Smooth muscle cell (in vitro differentiated cells): ENCODE measurements at regions not wholly inside any gene's neighbourhood (a gene's known extent, or its start where the extent isn't known, plus 50 kb on each side); places are given as distances from the start of the nearest gene placed in this dataset.

Experiments
- DNase-seq: peaks from one replicate; lab custom pipeline; 2025; ENCODE audit not compliant: unreplicated experiment; lab: John Stamatoyannopoulos, UW
- H2AFZ ChIP-seq: fragments of 200-600 bp; sonication (generic); 2 replicates; pipeline ENCODE4 v1.6.0; 2016; ENCODE audit warnings: antibody characterized with exemption, low read depth, mild to moderate bottlenecking
- H3F3A ChIP-seq: fragments of 200-600 bp; sonication (generic); 2 replicates; pipeline ENCODE4 v1.6.0; 2017; ENCODE audit warnings: antibody characterized with exemption, low read depth
- H3K27ac ChIP-seq: fragments of 200-600 bp; sonication (generic); 2 replicates; pipeline ENCODE4 v1.5.1; 2016; ENCODE audit warnings: low read depth, mild to moderate bottlenecking
- H3K27me3 ChIP-seq: fragments of 200-600 bp; sonication (generic); 2 replicates; pipeline ENCODE4 v1.6.1; 2016; ENCODE audit warnings: low read depth, mild to moderate bottlenecking
- H3K36me3 ChIP-seq: fragments of 200-600 bp; sonication (generic); 2 replicates; pipeline ENCODE4 v1.5.1; 2016; ENCODE audit warnings: low read depth
- H3K4me1 ChIP-seq: fragments of 200-600 bp; sonication (generic); 2 replicates; pipeline ENCODE4 v1.5.1; 2016; ENCODE audit warnings: low read depth
- H3K4me2 ChIP-seq: fragments of 200-600 bp; sonication (generic); 2 replicates; pipeline ENCODE4 v1.6.0; 2016; ENCODE audit warnings: mild to moderate bottlenecking
- H3K4me3 ChIP-seq: fragments of 200-600 bp; sonication (generic); 2 replicates; pipeline ENCODE4 v1.5.1; 2016; ENCODE audit warnings: mild to moderate bottlenecking
- H3K79me2 ChIP-seq: fragments of 200-600 bp; sonication (generic); 2 replicates; pipeline ENCODE4 v1.6.0; 2016; ENCODE audit warnings: low read depth, mild to moderate bottlenecking
- H3K9ac ChIP-seq: fragments of 200-600 bp; sonication (generic); 2 replicates; pipeline ENCODE4 v1.6.0; 2016; ENCODE audit warnings: low read depth
- H3K9me3 ChIP-seq: fragments of 200-600 bp; sonication (generic); replicated peaks from 2 replicates; pipeline ENCODE4 v1.5.1; 2016; ENCODE audit warnings: low read depth
- H4K20me1 ChIP-seq: fragments of 200-600 bp; sonication (generic); 2 replicates; pipeline ENCODE4 v1.6.0; 2016; ENCODE audit warnings: low read depth
- CTCF ChIP-seq: fragments of 200-600 bp; sonication (generic); IDR thresholded peaks from 2 replicates; pipeline ENCODE4 v1.5.1; 2017; ENCODE audit warnings: borderline replicate concordance, mild to moderate bottlenecking, antibody characterized with exemption; ENCODE audit not compliant: insufficient read depth, poor library complexity, severe bottlenecking
- WGBS: methylation state at CpG from one replicate; pipeline ENCODE4 v1.1.7; 2016; ENCODE audit warnings: low lambda C conversion rate; 5-methylcytosine and 5-hydroxymethylcytosine counted together

DNA sequence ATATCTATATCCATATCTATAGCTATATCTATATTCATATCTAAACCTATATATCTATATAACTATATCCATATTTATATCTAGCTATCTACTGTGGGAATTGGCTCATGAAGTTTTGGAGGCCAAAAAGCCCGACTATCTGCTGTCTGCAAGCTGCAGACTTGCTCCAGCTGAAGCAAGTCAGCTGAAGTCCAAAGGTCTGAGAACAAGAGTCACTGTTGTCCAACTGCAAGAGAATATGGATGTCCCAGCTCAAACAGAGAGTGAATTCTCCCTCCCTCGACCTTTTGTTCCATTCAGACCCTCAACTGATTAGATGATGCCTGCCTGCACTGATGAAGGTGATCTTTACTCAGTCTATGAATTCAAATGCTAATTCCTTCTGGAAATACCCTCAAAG, 63.3 kb upstream of the VCX start:
- Histone ChIP-seq H4K20me1 (no peaks in the 10 kb centered on the region), H3K36me3 (no peaks in the 10 kb centered on the region), H2AFZ (no peak overlapping the region), H3K27me3 (no peaks in the 10 kb centered on the region), H3K27ac (no peak overlapping the region), H3K4me3 (no peak overlapping the region), H3K79me2 (no peaks in the 10 kb centered on the region), H3K4me2 (no peak overlapping the region), H3K9me3 (no peaks in the 10 kb centered on the region), H3F3A (no peaks in the 10 kb centered on the region), H3K4me1 (no peaks in the 10 kb centered on the region), H3K9ac (no peak overlapping the region)
- no peak for TF ChIP-seq CTCF
- 61% methylated on average over 2 of the region's 2 CpGs for WGBS
- no peak for DNase-seq

GRCh38 chrX:7775987-7776386, 67.0 kb upstream of the VCX start:
- H4K20me1 ChIP-seq: no peaks in the 10 kb centered on the region
- no peak for DNase-seq
- H3K4me3 ChIP-seq: no peak overlapping the region
- H3F3A ChIP-seq: no peaks in the 10 kb centered on the region
- no peaks in the 10 kb centered on the region for H3K27me3 ChIP-seq
- H3K9me3 ChIP-seq: no peaks in the 10 kb centered on the region
- TF ChIP-seq CTCF: no peak
- no peak overlapping the region for H3K9ac ChIP-seq
- H3K4me2 ChIP-seq: no peak overlapping the region
- WGBS: 77% methylated on average over 3 of the region's 3 CpGs
- no peak overlapping the region for H3K27ac ChIP-seq
- H3K36me3 ChIP-seq: no peaks in the 10 kb centered on the region
- H3K4me1 ChIP-seq: no peaks in the 10 kb centered on the region
- H2AFZ ChIP-seq: no peak overlapping the region
- H3K79me2 ChIP-seq: no peaks in the 10 kb centered on the region

DNA sequence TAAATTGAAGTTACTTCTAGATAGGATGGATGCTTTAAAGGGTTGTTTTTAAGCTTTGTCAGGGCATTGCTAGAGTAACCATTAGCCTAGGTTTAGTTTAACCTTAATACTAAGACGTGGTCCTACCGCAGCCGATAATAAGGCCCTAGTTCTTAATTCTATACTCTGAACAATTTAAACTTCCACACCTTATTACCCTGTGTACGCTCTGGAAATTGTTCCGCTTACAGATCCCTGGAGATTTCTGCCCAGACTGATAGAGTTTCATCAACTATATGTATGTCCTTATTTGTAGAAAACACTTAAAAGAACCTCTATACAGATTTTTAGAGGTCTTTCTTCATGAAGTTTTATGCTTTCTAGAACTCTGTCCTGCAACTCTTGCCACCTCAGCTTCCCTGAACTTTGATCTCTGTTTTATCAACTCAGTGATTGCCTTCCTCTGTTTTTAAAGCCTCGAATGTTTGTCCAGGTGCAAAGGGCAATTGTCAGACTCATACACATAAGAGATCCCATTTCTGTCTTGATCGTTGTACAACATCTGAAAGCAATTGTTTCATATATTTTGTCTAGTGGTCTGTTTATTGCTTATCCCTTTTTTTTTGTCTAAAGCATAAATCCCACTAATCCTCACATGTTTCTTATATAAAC, 71.1 kb upstream of the VCX start:
- Histone ChIP-seq H4K20me1 (no peaks in the 10 kb centered on the region), H3K27me3 (no peaks in the 10 kb centered on the region), H3K4me2 (no peak overlapping the region), H3K27ac (no peak overlapping the region), H3K4me3 (no peak overlapping the region), H3K36me3 (no peaks in the 10 kb centered on the region), H3K4me1 (no peaks in the 10 kb centered on the region), H3F3A (no peaks in the 10 kb centered on the region), H3K9ac (no peak overlapping the region), H3K79me2 (no peaks in the 10 kb centered on the region), H2AFZ (no peak overlapping the region), H3K9me3 (no peaks in the 10 kb centered on the region)
- DNase-seq: no peak
- 83% methylated on average over 7 of the region's 7 CpGs for WGBS
- TF ChIP-seq CTCF: no peak

GRCh38 chrX:7759830-7760229, 83.1 kb upstream of the VCX start:
- no peak overlapping the region for H3K4me2 ChIP-seq
- DNase-seq: no peak
- H3K27ac ChIP-seq: no peak overlapping the region
- no peaks in the 10 kb centered on the region for H3K79me2 ChIP-seq
- no peaks in the 10 kb centered on the region for H3F3A ChIP-seq
- no peak for TF ChIP-seq CTCF
- no peaks in the 10 kb centered on the region for H3K27me3 ChIP-seq
- no peaks in the 10 kb centered on the region for H3K4me1 ChIP-seq
- H3K9me3 ChIP-seq: no peaks in the 10 kb centered on the region
- H3K36me3 ChIP-seq: no peaks in the 10 kb centered on the region
- 51% methylated on average over 1 of the region's 1 CpG for WGBS
- H2AFZ ChIP-seq: no peak overlapping the region
- no peak overlapping the region for H3K9ac ChIP-seq
- no peak overlapping the region for H3K4me3 ChIP-seq
- H4K20me1 ChIP-seq: no peaks in the 10 kb centered on the region
